ENCODE measurements at regions not wholly inside any gene's neighbourhood (a gene's known extent, or its start where the extent isn't known, plus 50 kb on each side); places are given as distances from the start of the nearest gene placed in this dataset.

DNA sequence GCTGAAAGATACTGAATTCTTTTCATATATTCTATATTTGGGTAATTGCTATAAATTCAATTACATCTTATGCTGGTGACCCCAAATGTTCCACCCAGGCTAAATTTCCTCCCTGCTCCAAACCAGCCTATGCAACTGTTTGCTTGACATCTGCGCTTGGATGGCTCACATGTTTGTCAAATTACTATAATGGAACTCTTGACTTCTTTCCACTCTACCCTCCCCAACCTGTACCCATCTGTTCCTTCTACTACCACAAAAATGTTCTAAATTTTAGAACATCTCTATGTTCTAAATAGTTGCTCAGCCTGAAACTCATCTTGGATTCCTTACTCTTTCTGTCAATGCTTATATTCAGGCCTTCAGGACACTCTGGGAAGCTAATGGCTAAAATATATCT, 249.9 kb upstream of the SMIM30 start:
- DNase-seq = no peak
- Histone ChIP-seq H3K4me1 (no peaks in the 10 kb centered on the region), H3K27ac (no peak overlapping the region), H3K9me3 (no peaks in the 10 kb centered on the region), H3K27me3 (no peaks in the 10 kb centered on the region), H3K4me3 (no peak overlapping the region), H3K36me3 (no peaks in the 10 kb centered on the region)
- ATAC-seq = no peak
- TF ChIP-seq, protein P1, sequence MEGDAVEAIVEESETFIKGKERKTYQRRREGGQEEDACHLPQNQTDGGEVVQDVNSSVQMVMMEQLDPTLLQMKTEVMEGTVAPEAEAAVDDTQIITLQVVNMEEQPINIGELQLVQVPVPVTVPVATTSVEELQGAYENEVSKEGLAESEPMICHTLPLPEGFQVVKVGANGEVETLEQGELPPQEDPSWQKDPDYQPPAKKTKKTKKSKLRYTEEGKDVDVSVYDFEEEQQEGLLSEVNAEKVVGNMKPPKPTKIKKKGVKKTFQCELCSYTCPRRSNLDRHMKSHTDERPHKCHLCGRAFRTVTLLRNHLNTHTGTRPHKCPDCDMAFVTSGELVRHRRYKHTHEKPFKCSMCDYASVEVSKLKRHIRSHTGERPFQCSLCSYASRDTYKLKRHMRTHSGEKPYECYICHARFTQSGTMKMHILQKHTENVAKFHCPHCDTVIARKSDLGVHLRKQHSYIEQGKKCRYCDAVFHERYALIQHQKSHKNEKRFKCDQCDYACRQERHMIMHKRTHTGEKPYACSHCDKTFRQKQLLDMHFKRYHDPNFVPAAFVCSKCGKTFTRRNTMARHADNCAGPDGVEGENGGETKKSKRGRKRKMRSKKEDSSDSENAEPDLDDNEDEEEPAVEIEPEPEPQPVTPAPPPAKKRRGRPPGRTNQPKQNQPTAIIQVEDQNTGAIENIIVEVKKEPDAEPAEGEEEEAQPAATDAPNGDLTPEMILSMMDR (IDR thresholded peaks at IDR 0.05) = no peak
- intact Hi-C loops (cut with DNase I) = no loop called here

DNA sequence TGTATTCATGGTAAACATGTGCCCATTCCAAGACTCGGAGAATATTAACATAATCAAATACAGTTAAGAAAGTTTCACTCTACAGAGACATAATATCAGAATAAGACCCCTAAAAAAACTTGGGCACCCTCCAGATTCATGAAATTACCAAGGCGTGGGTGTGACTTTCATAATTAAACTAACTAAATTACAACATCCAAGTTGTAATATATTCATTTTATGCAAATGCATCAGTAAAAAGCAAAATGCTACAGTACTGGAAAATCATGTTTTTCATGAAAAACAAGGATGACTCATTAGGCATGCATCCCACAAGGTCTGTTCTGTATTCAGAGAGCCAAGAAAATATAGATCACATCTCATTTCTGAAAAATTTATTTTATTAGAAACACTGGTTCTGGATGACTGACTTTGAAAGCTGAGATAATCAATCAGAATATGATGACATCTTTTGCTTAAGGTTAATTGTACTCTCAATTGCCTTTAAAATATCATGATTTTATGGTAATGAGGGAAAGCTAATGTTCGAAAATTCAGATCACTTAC, 248.8 kb upstream of the SMIM30 start:
- ATAC-seq = no peak

DNA sequence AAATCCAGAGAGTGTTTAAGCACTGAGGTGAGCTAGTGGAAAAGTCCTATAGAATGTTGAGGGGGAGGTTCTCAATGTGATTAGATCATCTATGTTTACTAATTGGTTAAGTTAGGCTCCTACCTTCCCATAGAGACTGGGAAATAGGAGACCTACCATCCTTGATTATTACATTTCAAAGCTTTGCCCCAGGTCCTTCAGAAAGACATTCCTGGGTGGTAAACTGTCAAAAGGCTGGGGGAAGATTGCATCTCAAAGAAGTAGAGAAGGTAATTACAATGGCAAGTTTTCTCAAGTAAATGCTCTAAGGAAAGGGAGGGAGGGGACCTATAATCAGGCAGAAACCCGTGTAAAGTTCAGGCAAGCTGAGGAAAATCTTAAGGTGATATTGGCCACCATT, 247.8 kb upstream of the SMIM30 start:
- DNase-seq = no peak
- H3K4me1 ChIP-seq = no peaks in the 10 kb centered on the region
- TF ChIP-seq, protein P1 (IDR thresholded peaks at IDR 0.05) = no peak
- H3K36me3 ChIP-seq = no peaks in the 10 kb centered on the region
- no peak overlapping the region for H3K27ac ChIP-seq
- no peaks in the 10 kb centered on the region for H3K9me3 ChIP-seq
- H3K4me3 ChIP-seq = no peak overlapping the region
- ATAC-seq = no peak
- intact Hi-C loops (cut with DNase I) = no loop called here
- H3K27me3 ChIP-seq = no peaks in the 10 kb centered on the region

More for the DNA sequence above, 248.8 kb upstream of the SMIM30 start:
- intact Hi-C loops (cut with DNase I) = no loop called here
- no peaks in the 10 kb centered on the region for H3K36me3 ChIP-seq
- TF ChIP-seq, protein P1 (IDR thresholded peaks at IDR 0.05) = no peak
- H3K9me3 ChIP-seq = no peaks in the 10 kb centered on the region
- H3K4me1 ChIP-seq = no peaks in the 10 kb centered on the region
- no peak overlapping the region for H3K4me3 ChIP-seq
- no peak overlapping the region for H3K27ac ChIP-seq
- no peak for DNase-seq
- no peaks in the 10 kb centered on the region for H3K27me3 ChIP-seq

DNA sequence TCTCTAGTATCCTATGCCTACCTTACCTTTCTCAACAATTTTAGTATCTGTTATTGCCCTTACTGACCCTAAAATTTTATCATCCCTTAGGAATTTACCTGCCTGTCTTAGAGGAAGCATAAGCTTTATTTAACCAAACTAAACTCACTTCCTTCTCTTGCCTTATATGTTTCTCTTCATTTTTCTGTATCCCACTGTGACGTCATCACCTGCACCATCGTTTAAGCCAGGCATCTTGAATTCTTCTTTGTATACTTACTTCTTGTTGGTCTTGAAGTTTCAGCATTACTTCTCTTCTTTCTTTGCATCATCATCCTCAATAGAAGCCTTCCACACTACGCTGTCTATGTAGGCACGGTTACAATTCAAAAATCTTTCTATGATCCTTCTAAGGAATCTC, 231.0 kb upstream of the SMIM30 start:
- TF ChIP-seq, protein P1 (IDR thresholded peaks at IDR 0.05) = no peak
- intact Hi-C loops (cut with DNase I) = no loop called here
- H3K4me1 ChIP-seq = no peaks in the 10 kb centered on the region

DNA sequence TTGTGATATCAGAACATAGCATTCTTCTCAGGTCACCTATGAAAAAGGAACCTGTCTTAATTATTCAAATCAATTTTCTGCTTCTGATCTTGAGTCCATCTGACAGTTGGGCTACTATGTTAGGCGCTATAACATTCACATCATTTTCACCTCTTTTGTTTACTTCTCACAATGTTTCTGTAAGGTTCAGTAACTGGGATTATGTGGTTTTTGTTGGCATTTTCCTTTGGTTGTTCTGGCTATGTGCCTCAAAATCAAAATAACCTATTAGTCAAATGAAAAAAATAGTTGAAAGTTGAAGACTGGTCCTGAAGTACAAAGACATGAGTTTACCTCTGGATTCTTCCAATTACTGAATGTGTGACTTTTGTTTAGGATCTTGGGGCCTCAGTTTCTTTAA, 221.3 kb upstream of the SMIM30 start:
- Histone ChIP-seq H3K27me3 (no peaks in the 10 kb centered on the region), H3K36me3 (no peaks in the 10 kb centered on the region), H3K4me1 (no peaks in the 10 kb centered on the region), H3K27ac (no peak overlapping the region), H3K4me3 (no peak overlapping the region), H3K9me3 (no peaks in the 10 kb centered on the region)
- ATAC-seq (no peak), DNase-seq (no peak)
- TF ChIP-seq, protein P1 (IDR thresholded peaks at IDR 0.05) = no peak
- intact Hi-C loops (cut with DNase I) = no loop called here

More for the DNA sequence above, 231.0 kb upstream of the SMIM30 start:
- Histone ChIP-seq H3K4me3 (no peak overlapping the region), H3K27me3 (no peaks in the 10 kb centered on the region), H3K27ac (no peak overlapping the region), H3K36me3 (no peaks in the 10 kb centered on the region), H3K9me3 (no peaks in the 10 kb centered on the region)
- ATAC-seq (no peak), DNase-seq (no peak)

All from upper lobe of right lung (tissue), 1 donor.